Transverse colon (tissue), 4 donors: ENCODE measurements at regions not wholly inside any gene's neighbourhood (a gene's known extent, or its start where the extent isn't known, plus 50 kb on each side); places are given as distances from the start of the nearest gene placed in this dataset.

Source experiments
- DNase-seq: peaks from one replicate; pipeline ENCODE4 v3.0.0-alpha.2; 2019
- H3K27ac ChIP-seq, 4 donors: fragments of 200-600 bp; sonication (generic); 2 replicates each; pipeline ENCODE4 v1.5.1; 2016 to 2018; ENCODE audit warnings: inconsistent platforms in 4 of 4
- H3K27me3 ChIP-seq: fragments of 200-600 bp; sonication (generic); 2 replicates; pipeline ENCODE4 v1.5.1; 2017; ENCODE audit warnings: inconsistent platforms
- H3K36me3 ChIP-seq, 4 donors: fragments of 200-600 bp; sonication (generic); 2 replicates each; pipeline ENCODE4 v1.5.1; 2017 to 2019; ENCODE audit warnings: inconsistent platforms in 4 of 4
- H3K4me1 ChIP-seq, 4 donors: fragments of 200-600 bp; sonication (generic); 2 replicates each; pipeline ENCODE4 v1.5.1; 2017 to 2020; ENCODE audit warnings: inconsistent platforms in 4 of 4
- H3K4me3 ChIP-seq, 4 donors: fragments of 200-600 bp; sonication (generic); 1 replicate in 1 of 4; 2 replicates in 3 of 4; pipeline versions ENCODE4 v1.5.1 to v1.6.1; 2017 to 2019; ENCODE audit warnings: inconsistent platforms in 4 of 4
- H3K9me3 ChIP-seq, 2 donors: fragments of 200-600 bp; sonication (generic); 2 replicates each; pipeline ENCODE4 v1.5.1; 2017 to 2019; ENCODE audit warnings: inconsistent platforms in 2 of 2
- CTCF ChIP-seq, 5 experiments: fragments of 200-600 bp in 3 of 5; fragments of 450-650 bp in 2 of 5; sonication (generic) in 3 of 5; IDR thresholded peaks; 1 replicate in 2 of 5; 2 replicates in 3 of 5; pipeline ENCODE4 v1.5.1; 2016 to 2017; ENCODE audit warnings: antibody characterized with exemption in 5 of 5, inconsistent platforms in 3 of 5, mild to moderate bottlenecking in 2 of 5, moderate library complexity in 1 of 5
- EP300 ChIP-seq: sonication (generic); formaldehyde crosslinking; IDR thresholded peaks from one replicate; pipeline ENCODE4 v1.6.1; 2017; ENCODE audit warnings: antibody characterized with exemption, low read depth
- POLR2A ChIP-seq: fragments of 450-650 bp; IDR thresholded peaks from one replicate; pipeline ENCODE4 v1.6.1; 2016; ENCODE audit warnings: antibody characterized with exemption, mild to moderate bottlenecking, moderate library complexity
- POLR2AphosphoS5 ChIP-seq, 3 donors: sonication (generic); formaldehyde crosslinking; IDR thresholded peaks; one replicate each; pipeline ENCODE4 v1.6.1; 2016; ENCODE audit warnings: antibody characterized with exemption in 3 of 3
- whole genome bisulfite sequencing, 2 donors: methylation state at CpG; one replicate each; pipeline ENCODE4 v1.1.5; 2018; ENCODE audit warnings: low coverage in 1 of 2; 5-methylcytosine and 5-hydroxymethylcytosine counted together
- in situ Hi-C, 4 donors: fragments of 200-750 bp; cut with MboI; loops; one replicate each; pipeline versions ENCODE4 v1.15.0 to v1.15.1; 2017; ENCODE audit warnings: low sequenced_read_pairs in 3 of 4, low pct_ligation_motif_present in 1 of 4, low pct_unique_long_range_greater_than_20kb in 1 of 4
- intact Hi-C: fragments of 100-400 bp; cut with DNase I; formaldehyde crosslinking; loops from one replicate; pipeline ENCODE4 v1.15.1; 2023; ENCODE audit warnings: low total_unique reads

GRCh38 chr14:62585247-62585646 is 460.0 kb downstream of the KCNH5 start:
- H3K27me3 ChIP-seq = no peaks in the 10 kb centered on the region
- no peak overlapping the region for H3K4me3 ChIP-seq
- H3K36me3 ChIP-seq = no peaks in the 10 kb centered on the region
- H3K27ac ChIP-seq = no peak overlapping the region
- no peaks in the 10 kb centered on the region for H3K4me1 ChIP-seq
- H3K9me3 ChIP-seq = no peaks in the 10 kb centered on the region
- no peak for DNase-seq
- 48 to 56% methylated on average over 2 of the region's 2 CpGs for WGBS, 2 donors
- no peak for TF ChIP-seq EP300
- no peak for TF ChIP-seq POLR2A
- TF ChIP-seq POLR2AphosphoS5 (IDR thresholded peaks at IDR 0.05) = no peak
- TF ChIP-seq CTCF (IDR thresholded peaks at IDR 0.05) = no peak
- in situ Hi-C loops (no loop called here), intact Hi-C loops (no loop called here)

GRCh38 chr14:62592877-62593276 is 452.4 kb downstream of the KCNH5 start:
- DNase-seq = no peak
- no peaks in the 10 kb centered on the region for H3K9me3 ChIP-seq
- intact Hi-C loops = no loop called here
- in situ Hi-C loops = no loop called here
- H3K36me3 ChIP-seq = no peaks in the 10 kb centered on the region
- H3K27ac ChIP-seq = no peak overlapping the region
- 65 to 78% methylated on average over 1 of the region's 1 CpG for WGBS, 2 donors
- TF ChIP-seq EP300 = no peak
- no peaks in the 10 kb centered on the region for H3K4me1 ChIP-seq
- no peak overlapping the region for H3K4me3 ChIP-seq
- H3K27me3 ChIP-seq = no peaks in the 10 kb centered on the region

- no peak overlapping the region for H3K4me3 ChIP-seq
- intact Hi-C loops = no loop called here
- 67 to 93% methylated on average over 1 of the region's 1 CpG for WGBS, 2 donors
- in situ Hi-C loops = no loop called here
- H3K27me3 ChIP-seq = no peaks in the 10 kb centered on the region
- TF ChIP-seq CTCF (IDR thresholded peaks at IDR 0.05) = no peak
- no peak for TF ChIP-seq POLR2A
- no peak for TF ChIP-seq POLR2AphosphoS5 (IDR thresholded peaks at IDR 0.05)
- no peak for TF ChIP-seq EP300
- no peaks in the 10 kb centered on the region for H3K9me3 ChIP-seq
- H3K36me3 ChIP-seq = no peaks in the 10 kb centered on the region
- no peak for DNase-seq
- no peaks in the 10 kb centered on the region for H3K4me1 ChIP-seq
- H3K27ac ChIP-seq = no peak overlapping the region
These were observed 448.1 kb downstream of the KCNH5 start for GRCh38 chr14:62597143-62597542.

- in situ Hi-C loops = no loop called here
- intact Hi-C loops = no loop called here
- 81 to 86% methylated on average over 2 of the region's 2 CpGs for WGBS, 2 donors
- H3K27me3 ChIP-seq = no peaks in the 10 kb centered on the region
- no peaks in the 10 kb centered on the region for H3K4me1 ChIP-seq
- no peak overlapping the region for H3K4me3 ChIP-seq
- no peaks in the 10 kb centered on the region for H3K9me3 ChIP-seq
- no peak for DNase-seq
- H3K27ac ChIP-seq = no peak overlapping the region
- TF ChIP-seq POLR2A (no peak), CTCF (IDR thresholded peaks at IDR 0.05) (no peak), EP300 (no peak)
- no peaks in the 10 kb centered on the region for H3K36me3 ChIP-seq
These were observed 445.5 kb downstream of the KCNH5 start for GRCh38 chr14:62599616-62600385.

- no peak for DNase-seq
- Histone ChIP-seq H3K36me3 (no peaks in the 10 kb centered on the region), H3K27ac (no peak overlapping the region), H3K4me1 (no peaks in the 10 kb centered on the region), H3K9me3 (no peaks in the 10 kb centered on the region), H3K27me3 (no peaks in the 10 kb centered on the region), H3K4me3 (no peak overlapping the region)
- intact Hi-C loops (no loop called here), in situ Hi-C loops (no loop called here)
- 85 to 92% methylated on average over 2 of the region's 2 CpGs for WGBS, 2 donors
- TF ChIP-seq EP300 = no peak
- no peak for TF ChIP-seq POLR2A
- TF ChIP-seq CTCF (IDR thresholded peaks at IDR 0.05) = no peak
- no peak for TF ChIP-seq POLR2AphosphoS5 (IDR thresholded peaks at IDR 0.05)
These were observed 442.5 kb downstream of the KCNH5 start for GRCh38 chr14:62602712-62603111.
